Tibial artery (tissue), 4 donors: ENCODE measurements at regions not wholly inside any gene's neighbourhood (a gene's known extent, or its start where the extent isn't known, plus 50 kb on each side); places are given as distances from the start of the nearest gene placed in this dataset.

ENCODE experiments used
- DNase-seq, 2 donors: peaks; one replicate each; pipeline ENCODE4 v3.0.0-alpha.2; 2019
- H3K27ac ChIP-seq, 2 donors: fragments of 200-600 bp; sonication (generic) in 1 of 2; 1 replicate in 1 of 2; 2 replicates in 1 of 2; pipeline ENCODE4 v1.5.1; 2018 to 2019; ENCODE audit warnings: mild to moderate bottlenecking in 1 of 2
- H3K27me3 ChIP-seq, 2 donors: fragments of 200-600 bp; sonication (generic) in 1 of 2; one replicate each; pipeline versions ENCODE4 v1.5.1 to v1.6.0; 2016 to 2019
- H3K36me3 ChIP-seq, 3 donors: fragments of 200-600 bp; sonication (generic) in 2 of 3; one replicate each; pipeline ENCODE4 v1.5.1; 2016 to 2019; ENCODE audit warnings: mild to moderate bottlenecking in 2 of 3
- H3K4me1 ChIP-seq, 4 donors: fragments of 200-600 bp; sonication (generic) in 2 of 4; 1 replicate in 3 of 4; 2 replicates in 1 of 4; pipeline ENCODE4 v1.5.1; 2016 to 2019
- H3K4me3 ChIP-seq, 2 donors: fragments of 200-600 bp; sonication (generic) in 1 of 2; 1 replicate in 1 of 2; 2 replicates in 1 of 2; pipeline ENCODE4 v1.5.1; 2018 to 2019; ENCODE audit warnings: mild to moderate bottlenecking in 2 of 2
- H3K9me3 ChIP-seq, 3 donors: fragments of 200-600 bp; sonication (generic) in 1 of 3; one replicate each; pipeline ENCODE4 v1.5.1; 2016 to 2019
- CTCF ChIP-seq, 2 experiments: fragments of 200-600 bp in 1 of 2; fragments of 450-650 bp in 1 of 2; IDR thresholded peaks; one replicate each; pipeline ENCODE4 v1.5.1; 2017 to 2019; ENCODE audit warnings: antibody characterized with exemption in 2 of 2, mild to moderate bottlenecking in 1 of 2, moderate library complexity in 1 of 2
- intact Hi-C: fragments of 100-400 bp; cut with DNase I; formaldehyde crosslinking; loops from one replicate; pipeline ENCODE4 v1.15.0; 2023; ENCODE audit warnings: low total_unique reads

GRCh38 chr5:123964884-123965283, 452.9 kb downstream of the CSNK1G3 start:
- intact Hi-C loops, result no loop called here
- no peak for DNase-seq
- H3K4me3 ChIP-seq, result no peak overlapping the region
- no peaks in the 10 kb centered on the region for H3K4me1 ChIP-seq
- H3K9me3 ChIP-seq, result no peaks in the 10 kb centered on the region
- H3K27me3 ChIP-seq, result no peaks in the 10 kb centered on the region
- H3K27ac ChIP-seq, result no peak overlapping the region
- no peak for TF ChIP-seq CTCF (IDR thresholded peaks at IDR 0.05)
- H3K36me3 ChIP-seq, result no peaks in the 10 kb centered on the region

- Histone ChIP-seq H3K4me3 (no peak overlapping the region), H3K4me1 (no peaks in the 10 kb centered on the region), H3K27me3 (no peaks in the 10 kb centered on the region), H3K9me3 (no peaks in the 10 kb centered on the region), H3K36me3 (no peaks in the 10 kb centered on the region), H3K27ac (no peak overlapping the region)
- DNase-seq, result no peak
- TF ChIP-seq CTCF (IDR thresholded peaks at IDR 0.05), result no peak
- intact Hi-C loops, result no loop called here
Observed at GRCh38 chr5:123960526-123960925, 448.5 kb downstream of the CSNK1G3 start.

DNA sequence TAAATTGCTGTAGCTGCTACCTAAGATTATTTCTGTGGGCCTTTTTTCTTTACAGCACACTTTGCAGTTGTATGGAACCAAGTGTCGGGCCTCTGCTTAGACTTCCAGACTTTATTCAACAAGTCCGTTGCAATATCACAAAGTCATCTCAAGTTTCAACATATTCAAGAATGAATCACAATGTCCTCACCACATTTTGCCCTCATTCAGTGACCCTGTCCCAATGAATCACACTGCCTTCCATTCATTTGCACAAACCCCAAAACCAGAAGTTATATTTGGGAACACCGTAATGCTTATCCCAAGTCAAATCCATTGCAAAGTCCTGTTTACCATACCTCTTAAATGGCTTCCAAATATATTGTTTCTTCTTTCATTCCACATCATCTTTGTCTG, 439.6 kb downstream of the CSNK1G3 start:
- no peak for TF ChIP-seq CTCF (IDR thresholded peaks at IDR 0.05)
- no peaks in the 10 kb centered on the region for H3K4me1 ChIP-seq
- intact Hi-C loops, result no loop called here

GRCh38 chr5:123950701-123951581, 439.0 kb downstream of the CSNK1G3 start:
- DNase-seq, result no peak
- no peaks in the 10 kb centered on the region for H3K36me3 ChIP-seq
- H3K27ac ChIP-seq, result no peak overlapping the region
- no peak overlapping the region for H3K4me3 ChIP-seq
- H3K4me1 ChIP-seq, result no peaks in the 10 kb centered on the region
- TF ChIP-seq CTCF (IDR thresholded peaks at IDR 0.05), result no peak
- no peaks in the 10 kb centered on the region for H3K9me3 ChIP-seq
- no peaks in the 10 kb centered on the region for H3K27me3 ChIP-seq
- intact Hi-C loops, result no loop called here

More for the DNA sequence above, 439.6 kb downstream of the CSNK1G3 start:
- H3K27me3 ChIP-seq, result no peaks in the 10 kb centered on the region
- H3K4me3 ChIP-seq, result no peak overlapping the region
- no peak overlapping the region for H3K27ac ChIP-seq
- no peaks in the 10 kb centered on the region for H3K36me3 ChIP-seq
- no peak for DNase-seq
- no peaks in the 10 kb centered on the region for H3K9me3 ChIP-seq

GRCh38 chr5:123949807-123950340, 437.9 kb downstream of the CSNK1G3 start:
- Histone ChIP-seq H3K27me3 (no peaks in the 10 kb centered on the region), H3K36me3 (no peaks in the 10 kb centered on the region), H3K9me3 (no peaks in the 10 kb centered on the region), H3K4me1 (no peaks in the 10 kb centered on the region), H3K4me3 (no peak overlapping the region), H3K27ac (no peak overlapping the region)
- TF ChIP-seq CTCF (IDR thresholded peaks at IDR 0.05), result no peak
- intact Hi-C loops, result no loop called here
- no peak for DNase-seq
